ENCODE measurements at regions not wholly inside any gene's neighbourhood (a gene's known extent, or its start where the extent isn't known, plus 50 kb on each side); places are given as distances from the start of the nearest gene placed in this dataset.

DNA sequence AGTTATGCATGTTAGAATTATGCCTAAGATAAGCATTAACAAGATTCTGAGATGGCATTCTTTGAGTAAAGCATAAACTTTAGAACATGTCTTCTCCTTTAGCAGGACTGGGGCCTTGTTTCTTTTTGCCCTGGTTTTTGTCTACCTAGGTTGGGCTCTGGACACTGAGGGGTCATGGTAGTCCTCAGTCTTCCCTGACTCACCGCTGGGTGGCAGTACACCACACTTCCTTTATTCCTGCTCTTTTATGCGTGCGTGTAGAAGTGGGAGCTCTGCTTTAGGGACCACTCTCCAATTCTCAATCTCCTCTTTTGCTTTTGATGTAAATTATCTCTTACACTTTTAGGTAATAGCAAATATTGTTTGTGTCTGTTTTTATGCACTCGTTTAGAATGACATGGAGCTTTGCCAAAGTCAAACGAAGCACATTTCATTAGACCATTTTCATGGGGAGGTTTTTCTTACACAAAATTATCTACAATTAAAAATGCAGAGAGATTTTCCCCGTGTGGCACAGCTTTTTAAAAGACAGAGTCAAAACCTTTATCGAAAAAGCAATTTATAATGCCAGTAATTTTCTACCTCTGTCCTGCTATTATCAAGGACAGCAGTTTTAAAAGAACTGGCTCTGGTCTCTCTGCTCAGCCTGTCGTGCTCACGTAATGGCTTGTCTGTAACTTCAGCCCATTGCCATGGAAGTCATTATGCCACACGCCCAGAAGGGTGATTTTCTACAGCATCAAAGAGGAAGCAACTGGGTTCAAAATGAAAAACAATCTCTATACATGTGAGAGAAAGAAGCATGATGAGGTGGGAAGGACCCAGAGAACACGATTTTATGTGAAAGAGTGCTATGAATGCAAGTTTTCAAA, 413.9 kb downstream of the COG6 start:
- peak in 52 of 58 donors; percentile 3 to 80 (median 52) for DNase-seq

DNA sequence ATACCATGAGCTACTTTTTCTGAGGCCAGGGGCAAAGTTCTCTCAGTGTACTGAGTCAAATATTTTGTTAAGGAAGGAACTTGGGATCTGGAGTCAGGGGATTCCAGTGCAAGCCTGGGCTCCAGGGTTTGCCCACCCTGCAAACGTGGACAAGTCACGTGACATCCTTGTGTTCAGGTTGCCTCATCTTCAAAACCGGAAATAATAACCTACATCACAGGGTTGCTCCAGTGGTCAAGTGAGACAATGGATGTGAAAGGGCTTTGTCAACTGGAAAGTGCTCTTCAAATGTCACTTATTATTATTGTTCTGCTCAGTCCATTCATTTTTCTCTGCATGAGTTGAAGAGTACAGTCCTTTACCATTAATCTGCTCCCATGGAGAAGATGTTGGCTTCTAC, 414.9 kb downstream of the COG6 start:
- no peak for DNase-seq

DNA sequence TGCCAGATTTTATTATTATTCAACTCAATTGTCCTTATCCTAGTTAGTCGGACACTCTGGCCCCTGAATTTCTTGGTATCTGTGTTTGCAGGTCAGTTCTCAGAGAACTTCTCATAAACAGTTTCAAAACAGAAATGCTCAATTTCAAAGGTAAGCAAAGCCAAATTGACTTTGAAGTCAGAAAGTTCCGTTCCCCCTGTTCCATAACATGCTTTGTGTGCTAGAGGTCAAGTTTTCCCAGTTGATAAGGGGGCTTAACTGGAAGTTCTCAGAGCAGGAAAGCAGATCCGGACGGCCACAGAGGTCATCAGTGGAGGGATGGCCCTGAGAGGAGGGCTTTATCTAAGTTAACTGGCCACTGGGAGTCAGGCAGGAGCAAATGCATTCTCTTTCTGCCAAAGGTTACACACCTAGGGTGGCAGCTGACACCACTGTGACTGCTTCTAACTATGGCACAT, 417.2 kb downstream of the COG6 start:
- DNase-seq = no peak

DNA sequence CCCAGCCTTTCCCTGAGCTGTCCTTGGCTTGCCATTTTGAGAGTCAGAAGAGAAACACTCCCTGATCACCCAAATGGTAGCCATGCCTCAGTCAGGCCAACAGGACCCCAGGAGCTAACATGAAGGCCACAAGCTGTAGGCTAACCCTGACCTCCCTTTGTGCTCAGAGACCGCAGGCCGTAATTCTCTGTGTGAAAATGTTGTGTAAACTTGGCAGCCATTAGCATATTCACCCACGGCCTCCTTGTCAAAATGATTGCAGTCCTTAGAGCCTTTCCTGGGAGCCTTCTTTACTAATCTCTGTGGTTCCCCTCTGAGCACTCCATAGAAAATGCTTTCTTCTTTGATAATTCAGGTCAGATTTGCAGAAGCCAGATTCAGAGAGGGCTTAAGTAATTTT, 418.9 kb downstream of the COG6 start:
- no peak for DNase-seq

DNA sequence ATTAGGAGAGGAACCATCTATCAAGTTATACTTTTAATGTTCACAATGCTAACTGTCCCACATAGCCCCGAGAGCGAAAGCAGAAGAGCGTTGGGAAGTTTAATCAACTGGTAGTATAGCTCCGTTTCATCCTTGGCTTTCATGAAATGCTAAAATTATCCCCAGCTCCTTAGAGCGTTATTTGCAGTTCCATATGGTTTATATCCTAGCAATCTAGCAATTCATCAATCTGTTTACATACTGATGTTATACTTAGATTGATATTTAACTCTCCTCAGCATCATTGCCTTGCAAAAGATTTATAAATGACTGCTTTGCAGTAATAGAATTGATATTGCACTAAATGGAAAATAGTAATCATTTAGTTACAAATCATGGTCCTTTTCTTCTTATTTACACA, 419.8 kb downstream of the COG6 start:
- DNase-seq = no peak

DNA sequence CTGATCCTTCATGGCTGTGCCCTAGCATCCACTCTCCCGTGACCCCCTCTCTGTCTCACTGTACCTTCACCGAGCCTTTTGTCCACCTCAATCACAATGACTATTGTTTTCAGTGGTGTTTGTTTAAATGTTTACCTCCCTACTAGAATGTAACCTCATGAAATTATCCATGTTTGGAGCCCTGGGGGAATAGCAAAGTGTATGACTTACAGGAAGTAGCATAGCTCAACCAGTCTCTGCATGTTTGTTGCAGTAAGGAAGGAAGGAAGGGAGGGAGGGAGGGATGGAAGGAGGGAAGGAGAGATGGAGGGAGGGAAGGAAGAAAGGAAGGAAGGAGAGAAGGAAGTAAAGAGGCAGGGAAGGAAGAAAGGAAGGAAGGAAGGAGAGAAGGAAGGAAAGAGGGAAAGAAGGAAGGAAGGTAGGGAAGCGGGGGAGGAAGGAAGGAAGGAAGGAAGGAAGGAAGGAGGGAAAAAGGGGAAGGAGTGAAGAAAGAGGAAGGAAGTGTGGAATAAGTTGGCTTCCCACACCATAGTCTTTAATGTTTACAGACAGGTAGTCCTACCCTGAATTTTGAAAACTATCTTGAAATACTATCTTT, 421.4 kb downstream of the COG6 start:
- DNase-seq = no peak

GRCh38 chr13:40077396-40078027, 422.1 kb downstream of the COG6 start:
- no peak for DNase-seq

GRCh38 chr13:40079721-40080120, 424.3 kb downstream of the COG6 start:
- no peak for DNase-seq

- DNase-seq = no peak
These were observed 425.2 kb downstream of the COG6 start for GRCh38 chr13:40080676-40081075.

GRCh38 chr13:40082639-40083038, 427.2 kb downstream of the COG6 start:
- DNase-seq = no peak

GRCh38 chr13:40083841-40084240, 428.4 kb downstream of the COG6 start:
- no peak for DNase-seq

DNA sequence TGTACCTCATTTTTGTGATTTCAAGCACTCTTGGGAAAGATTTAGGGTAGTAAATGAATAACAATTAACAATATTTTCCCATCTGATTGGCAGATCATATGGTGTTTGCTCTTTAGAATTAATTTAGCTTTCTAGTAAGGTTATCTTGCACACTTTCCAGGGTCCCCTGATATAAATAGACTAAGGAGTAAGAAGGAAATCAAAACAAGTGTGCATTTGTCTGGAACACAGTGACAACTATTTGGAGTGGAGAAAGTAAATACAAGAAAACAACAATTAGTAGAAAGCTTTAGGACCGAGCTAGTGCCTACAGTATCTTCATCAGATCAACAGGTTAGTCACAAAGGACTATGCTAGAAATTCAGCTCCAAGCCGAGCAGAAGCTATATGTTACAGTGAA, 429.5 kb downstream of the COG6 start:
- DNase-seq = no peak

- DNase-seq = no peak
These were observed 431.9 kb downstream of the COG6 start for GRCh38 chr13:40087091-40088002.

- no peak for DNase-seq
These were observed 438.6 kb downstream of the COG6 start for GRCh38 chr13:40094056-40094455.

DNA sequence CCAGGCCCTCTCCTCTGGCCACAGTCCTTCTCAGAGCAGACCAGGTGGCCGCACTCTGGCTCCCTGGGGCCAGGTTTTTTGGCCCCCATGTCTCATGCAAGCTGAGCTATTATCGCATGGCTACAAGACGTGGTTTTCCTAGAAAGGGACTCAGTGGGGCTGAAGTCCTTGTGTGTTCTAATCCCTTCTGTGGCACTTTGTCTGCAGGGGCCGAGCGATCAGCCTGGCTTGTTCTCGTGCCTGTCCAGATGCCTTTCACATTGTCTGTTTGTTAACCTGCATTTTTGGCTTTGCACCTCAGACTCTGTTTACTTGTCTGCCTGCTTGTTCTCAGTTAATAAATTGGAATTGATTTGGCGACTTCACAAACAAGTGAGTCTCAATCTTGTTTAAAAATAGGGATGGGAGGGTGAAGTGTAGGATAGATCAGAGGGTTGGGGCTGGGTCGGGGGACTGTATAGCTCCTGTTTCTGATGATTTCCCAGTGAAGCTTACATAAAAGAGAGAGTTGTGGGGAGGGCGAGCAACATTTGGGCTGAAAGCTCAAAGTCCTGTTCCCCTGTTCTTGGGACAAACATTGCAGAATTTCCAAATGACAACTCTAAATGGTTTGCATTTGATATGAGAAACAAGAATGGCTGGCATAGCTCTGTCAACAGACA, 440.4 kb downstream of the COG6 start:
- DNase-seq = no peak

GRCh38 chr13:40096357-40096901, 441.0 kb downstream of the COG6 start:
- DNase-seq = no peak

DNA sequence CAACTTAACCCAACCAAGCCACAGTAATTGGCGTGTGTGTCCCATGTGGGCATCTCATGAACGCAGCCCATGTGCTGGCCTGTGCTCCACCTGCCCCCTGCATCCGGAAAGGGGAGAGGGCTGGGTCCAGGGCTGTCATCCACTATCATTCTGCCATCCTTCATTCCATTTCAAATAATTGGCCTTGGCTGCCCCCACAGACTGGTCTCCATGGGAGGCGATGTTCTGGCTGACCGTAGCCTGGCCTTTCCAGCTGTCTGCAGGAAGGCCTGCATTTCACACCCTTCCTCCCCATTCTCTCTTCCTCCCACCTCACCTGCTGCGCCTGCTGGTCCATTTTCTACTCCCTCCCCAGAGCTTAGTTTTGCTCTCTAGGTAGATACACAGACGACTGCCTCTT, 442.8 kb downstream of the COG6 start:
- no peak for DNase-seq

DNA sequence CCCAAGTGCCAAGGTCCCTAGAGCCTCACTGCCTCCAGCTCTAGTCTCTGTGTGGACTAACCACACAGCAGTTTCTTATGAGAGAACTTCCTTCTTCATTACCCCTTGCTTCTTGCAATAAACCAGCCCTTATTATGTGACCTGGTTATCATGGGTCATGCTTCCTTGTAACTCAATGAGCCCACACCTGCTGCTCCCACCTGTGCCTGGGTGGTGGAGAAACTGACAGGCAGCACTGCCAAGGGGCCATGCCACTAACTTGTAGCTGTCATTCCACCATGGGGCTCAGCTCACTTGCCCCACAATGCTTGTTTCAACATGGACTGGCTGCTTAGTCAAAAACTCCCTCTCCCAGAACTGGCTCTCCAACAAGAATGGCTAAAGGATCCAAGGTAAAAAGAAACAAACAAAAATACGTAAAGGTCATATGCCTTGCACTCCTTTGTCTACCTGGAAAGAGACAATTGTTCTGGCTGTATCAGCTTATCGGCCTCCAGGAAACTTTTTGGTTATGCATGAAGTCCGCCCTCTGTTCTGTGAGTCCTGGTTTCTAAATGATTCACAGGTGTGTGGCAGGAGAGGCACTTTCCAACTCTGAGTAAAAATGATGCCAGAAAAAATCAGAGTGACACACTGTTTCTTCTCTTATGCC, 446.4 kb downstream of the COG6 start:
- DNase-seq = no peak

DNA sequence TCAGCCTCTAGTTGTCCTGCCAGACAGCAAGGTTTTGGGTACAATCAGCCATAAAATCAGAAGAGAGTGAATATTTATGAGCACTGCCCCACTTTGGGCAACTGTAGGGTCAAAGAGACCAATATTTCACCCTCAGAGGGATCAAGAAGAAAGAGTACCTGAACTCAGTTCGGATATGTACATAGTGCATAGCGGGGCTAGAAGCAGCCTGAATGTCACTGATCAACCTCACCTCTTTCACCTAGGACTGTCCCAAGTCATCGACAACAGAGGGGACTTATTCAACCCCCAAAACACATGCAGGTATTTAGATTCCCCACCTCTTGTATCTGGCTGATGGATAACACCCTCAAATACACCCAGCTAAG, 446.9 kb downstream of the COG6 start:
- DNase-seq = no peak

DNA sequence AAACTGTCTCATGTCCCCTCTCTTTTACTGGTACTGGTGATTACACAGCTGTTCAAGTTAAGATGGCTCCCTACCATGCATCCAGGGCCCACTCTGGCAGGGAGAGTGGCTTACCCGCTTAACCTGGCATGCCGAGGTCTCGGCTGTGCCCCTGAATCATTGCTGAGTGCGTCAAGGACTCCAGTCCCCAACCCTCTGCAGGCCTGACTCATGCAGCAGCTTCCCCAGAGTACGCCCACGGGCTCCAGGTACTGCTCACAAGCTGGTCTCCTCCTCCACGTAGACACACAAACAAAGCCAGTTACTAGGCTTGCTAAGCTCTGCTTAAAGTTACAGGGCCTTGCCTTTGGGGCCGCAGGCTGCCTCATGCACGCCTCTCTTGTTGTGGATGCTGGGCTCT, 447.4 kb downstream of the COG6 start:
- peak in 12 of 58 donors; percentile 2 to 51 (median 18) for DNase-seq
